MM.1S (cell line): ENCODE measurements at regions not wholly inside any gene's neighbourhood (a gene's known extent, or its start where the extent isn't known, plus 50 kb on each side); places are given as distances from the start of the nearest gene placed in this dataset.

Experiments used
- DNase-seq: peaks from one replicate; pipeline ENCODE4 v3.0.0-alpha.2; 2015
- H2AFZ ChIP-seq: fragments of 300-600 bp; sonication (generic); 2 replicates; pipeline ENCODE4 v1.6.0; 2016; ENCODE audit warnings: antibody characterized with exemption, low read length
- H3F3A ChIP-seq: fragments of 300-600 bp; sonication (generic); 2 replicates; pipeline ENCODE4 v1.6.1; 2016; ENCODE audit warnings: mild to moderate bottlenecking, antibody characterized with exemption, low read length, moderate library complexity, mixed read lengths; ENCODE audit not compliant: insufficient read depth
- H3K27ac ChIP-seq: fragments of 300-600 bp; sonication (generic); 2 replicates; pipeline ENCODE4 v1.5.1; 2016; ENCODE audit warnings: mild to moderate bottlenecking, low read length
- H3K27me3 ChIP-seq: fragments of 300-600 bp; sonication (generic); replicated peaks from 2 replicates; pipeline ENCODE4 v1.6.0; 2016; ENCODE audit warnings: low read length; ENCODE audit not compliant: insufficient read depth
- H3K36me3 ChIP-seq: fragments of 300-600 bp; sonication (generic); replicated peaks from 2 replicates; pipeline ENCODE4 v1.6.1; 2016; ENCODE audit warnings: mild to moderate bottlenecking, low read length, mixed read lengths; ENCODE audit not compliant: insufficient read depth
- H3K4me1 ChIP-seq: fragments of 300-600 bp; sonication (generic); 2 replicates; pipeline ENCODE4 v1.6.1; 2016; ENCODE audit warnings: low read length, mixed read lengths
- H3K4me2 ChIP-seq: fragments of 300-600 bp; sonication (generic); 2 replicates; pipeline ENCODE4 v1.6.0; 2016; ENCODE audit warnings: low read depth, low read length
- H3K4me3 ChIP-seq: fragments of 300-600 bp; sonication (generic); 2 replicates; pipeline ENCODE4 v1.5.1; 2016; ENCODE audit warnings: low read length, mixed read lengths
- H3K79me2 ChIP-seq: fragments of 300-600 bp; sonication (generic); 2 replicates; pipeline ENCODE4 v1.6.1; 2016; ENCODE audit warnings: mixed run types, low read length, mixed read lengths
- H3K9ac ChIP-seq: fragments of 300-600 bp; sonication (generic); 2 replicates; pipeline ENCODE4 v1.6.1; 2016; ENCODE audit warnings: low read length, mixed read lengths
- H3K9me2 ChIP-seq: fragments of 300-600 bp; sonication (generic); replicated peaks from 2 replicates; pipeline ENCODE4 v1.6.1; 2016; ENCODE audit warnings: mild to moderate bottlenecking, low read length, mixed read lengths; ENCODE audit not compliant: insufficient read depth
- H3K9me3 ChIP-seq: fragments of 300-600 bp; sonication (generic); replicated peaks from 2 replicates; pipeline ENCODE4 v1.6.1; 2016; ENCODE audit warnings: mild to moderate bottlenecking, low read length, mixed read lengths; ENCODE audit not compliant: insufficient read depth
- H4K20me1 ChIP-seq: fragments of 300-600 bp; sonication (generic); 2 replicates; pipeline ENCODE4 v1.6.1; 2016; ENCODE audit warnings: mild to moderate bottlenecking, low read length, moderate library complexity, mixed read lengths; ENCODE audit not compliant: insufficient read depth
- EZH2 ChIP-seq: fragments of 300-600 bp; sonication (generic); optimal IDR thresholded peaks from 2 replicates; pipeline ENCODE3; 2017; ENCODE audit warnings: low read depth, mild to moderate bottlenecking, antibody characterized with exemption, low read length, mixed read lengths
- EZH2phosphoT487 ChIP-seq: fragments of 300-600 bp; sonication (generic); IDR thresholded peaks from 2 replicates; pipeline ENCODE4 v1.6.1; 2018; ENCODE audit warnings: antibody characterized with exemption, low read length
- TF ChIP-seq, protein P1 (sequence below): fragments of 300-600 bp; sonication (generic); IDR thresholded peaks from 2 replicates; pipeline ENCODE4 v1.5.1; 2016; ENCODE audit warnings: antibody characterized with exemption, low read length, mixed read lengths

DNA sequence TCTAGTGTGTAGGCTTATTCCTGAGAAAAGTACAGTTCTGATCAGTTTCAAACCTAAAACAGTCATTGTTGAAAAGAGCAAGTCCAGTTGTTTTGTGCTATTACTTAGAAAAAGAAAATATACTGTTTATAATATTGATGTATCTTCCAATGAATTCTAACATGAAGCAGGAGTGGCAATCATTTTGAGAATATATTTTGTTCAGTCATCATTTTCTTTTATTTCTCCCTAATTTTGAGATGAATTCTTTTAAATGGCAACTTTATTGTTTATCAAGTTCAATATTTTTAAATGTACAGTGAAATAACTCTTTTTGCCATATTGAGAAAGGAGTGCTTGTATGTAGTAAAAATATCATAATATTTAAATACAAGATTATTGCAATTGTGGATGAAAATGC, 862.2 kb upstream of the MDGA2 start:
- Histone ChIP-seq H3K27me3 (no peaks in the 10 kb centered on the region), H3K4me3 (no peak overlapping the region), H2AFZ (no peak overlapping the region), H3K4me2 (no peak overlapping the region), H3K79me2 (no peaks in the 10 kb centered on the region), H3K9me3 (no peaks in the 10 kb centered on the region), H3K9me2 (no peaks in the 10 kb centered on the region), H3K36me3 (no peaks in the 10 kb centered on the region), H4K20me1 (no peaks in the 10 kb centered on the region), H3K4me1 (no peaks in the 10 kb centered on the region), H3K27ac (no peak overlapping the region), H3K9ac (no peak overlapping the region), H3F3A (no peaks in the 10 kb centered on the region)
- DNase-seq, result no peak
- TF ChIP-seq, protein P1, sequence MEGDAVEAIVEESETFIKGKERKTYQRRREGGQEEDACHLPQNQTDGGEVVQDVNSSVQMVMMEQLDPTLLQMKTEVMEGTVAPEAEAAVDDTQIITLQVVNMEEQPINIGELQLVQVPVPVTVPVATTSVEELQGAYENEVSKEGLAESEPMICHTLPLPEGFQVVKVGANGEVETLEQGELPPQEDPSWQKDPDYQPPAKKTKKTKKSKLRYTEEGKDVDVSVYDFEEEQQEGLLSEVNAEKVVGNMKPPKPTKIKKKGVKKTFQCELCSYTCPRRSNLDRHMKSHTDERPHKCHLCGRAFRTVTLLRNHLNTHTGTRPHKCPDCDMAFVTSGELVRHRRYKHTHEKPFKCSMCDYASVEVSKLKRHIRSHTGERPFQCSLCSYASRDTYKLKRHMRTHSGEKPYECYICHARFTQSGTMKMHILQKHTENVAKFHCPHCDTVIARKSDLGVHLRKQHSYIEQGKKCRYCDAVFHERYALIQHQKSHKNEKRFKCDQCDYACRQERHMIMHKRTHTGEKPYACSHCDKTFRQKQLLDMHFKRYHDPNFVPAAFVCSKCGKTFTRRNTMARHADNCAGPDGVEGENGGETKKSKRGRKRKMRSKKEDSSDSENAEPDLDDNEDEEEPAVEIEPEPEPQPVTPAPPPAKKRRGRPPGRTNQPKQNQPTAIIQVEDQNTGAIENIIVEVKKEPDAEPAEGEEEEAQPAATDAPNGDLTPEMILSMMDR, result no peak
- TF ChIP-seq EZH2 (no peak), EZH2phosphoT487 (no peak)

DNA sequence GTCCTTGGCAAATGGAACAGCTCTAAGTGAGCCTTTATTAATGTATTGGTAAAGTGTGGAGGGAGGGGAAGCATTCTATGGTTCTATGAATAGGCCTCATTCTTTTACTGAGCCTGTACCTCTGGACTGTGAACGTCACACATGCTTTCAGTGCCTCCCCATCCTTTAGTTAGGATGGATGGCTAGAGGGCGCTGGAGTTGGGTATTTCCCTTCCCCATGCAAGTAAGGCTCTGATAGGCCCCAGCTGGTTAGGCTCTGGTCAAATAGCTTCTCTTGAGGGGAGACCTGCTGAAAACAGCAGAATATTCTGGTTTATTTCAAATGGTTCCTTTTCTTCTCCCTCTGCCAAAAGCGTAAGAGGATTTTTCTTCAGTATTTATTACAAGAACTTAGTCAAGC, 860.9 kb upstream of the MDGA2 start:
- H4K20me1 ChIP-seq, result no peaks in the 10 kb centered on the region
- H3K79me2 ChIP-seq, result no peaks in the 10 kb centered on the region
- H3K9ac ChIP-seq, result no peak overlapping the region
- no peaks in the 10 kb centered on the region for H3K9me3 ChIP-seq
- DNase-seq, result no peak
- H3K9me2 ChIP-seq, result no peaks in the 10 kb centered on the region
- no peak for TF ChIP-seq EZH2
- TF ChIP-seq, protein P1, result no peak
- no peak for TF ChIP-seq EZH2phosphoT487
- H3F3A ChIP-seq, result no peaks in the 10 kb centered on the region
- no peak overlapping the region for H3K27ac ChIP-seq
- H3K4me3 ChIP-seq, result no peak overlapping the region
- no peaks in the 10 kb centered on the region for H3K4me1 ChIP-seq
- no peak overlapping the region for H3K4me2 ChIP-seq
- H3K27me3 ChIP-seq, result no peaks in the 10 kb centered on the region
- no peaks in the 10 kb centered on the region for H3K36me3 ChIP-seq
- H2AFZ ChIP-seq, result no peak overlapping the region

DNA sequence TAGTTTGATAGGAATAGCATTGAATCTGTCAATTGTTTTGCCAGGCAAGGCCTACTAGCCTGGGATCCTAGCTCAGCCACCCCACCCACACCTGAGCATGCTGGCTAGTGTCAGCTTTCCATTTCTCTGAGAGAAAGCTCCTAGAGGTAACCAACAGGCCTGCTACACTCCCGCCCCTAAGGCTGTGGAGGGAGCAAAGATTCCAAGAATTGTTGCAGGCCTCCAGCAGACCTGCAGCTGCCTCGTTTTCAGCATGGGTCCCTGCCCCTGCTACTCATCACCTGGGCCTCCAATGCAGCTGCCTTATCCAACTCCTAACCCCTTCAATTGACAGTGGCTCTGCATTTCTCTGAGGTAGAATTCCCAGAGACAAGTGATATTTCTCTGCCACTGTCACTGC, 852.4 kb upstream of the MDGA2 start:
- H3K4me3 ChIP-seq, result no peak overlapping the region
- H3K9ac ChIP-seq, result no peak overlapping the region
- no peaks in the 10 kb centered on the region for H3K4me1 ChIP-seq
- no peaks in the 10 kb centered on the region for H3K27me3 ChIP-seq
- no peaks in the 10 kb centered on the region for H3K9me3 ChIP-seq
- no peak overlapping the region for H3K4me2 ChIP-seq
- TF ChIP-seq EZH2 (no peak), EZH2phosphoT487 (no peak)
- TF ChIP-seq, protein P1, result no peak
- DNase-seq, result no peak
- H3K36me3 ChIP-seq, result no peaks in the 10 kb centered on the region
- H3K27ac ChIP-seq, result no peak overlapping the region
- H3K79me2 ChIP-seq, result no peaks in the 10 kb centered on the region
- no peaks in the 10 kb centered on the region for H3F3A ChIP-seq
- no peaks in the 10 kb centered on the region for H3K9me2 ChIP-seq
- no peaks in the 10 kb centered on the region for H4K20me1 ChIP-seq
- no peak overlapping the region for H2AFZ ChIP-seq
